ENCODE measurements at regions not wholly inside any gene's neighbourhood (a gene's known extent, or its start where the extent isn't known, plus 50 kb on each side); places are given as distances from the start of the nearest gene placed in this dataset.
A peak's percentile ranks its signal among the peaks of the same experiment; 100 is the strongest.
"Not testable (repeated sequence)": the region's sequence is repeated elsewhere in the genome, so short reads cannot be mapped to it uniquely, and the experiment has no call there.

DNA sequence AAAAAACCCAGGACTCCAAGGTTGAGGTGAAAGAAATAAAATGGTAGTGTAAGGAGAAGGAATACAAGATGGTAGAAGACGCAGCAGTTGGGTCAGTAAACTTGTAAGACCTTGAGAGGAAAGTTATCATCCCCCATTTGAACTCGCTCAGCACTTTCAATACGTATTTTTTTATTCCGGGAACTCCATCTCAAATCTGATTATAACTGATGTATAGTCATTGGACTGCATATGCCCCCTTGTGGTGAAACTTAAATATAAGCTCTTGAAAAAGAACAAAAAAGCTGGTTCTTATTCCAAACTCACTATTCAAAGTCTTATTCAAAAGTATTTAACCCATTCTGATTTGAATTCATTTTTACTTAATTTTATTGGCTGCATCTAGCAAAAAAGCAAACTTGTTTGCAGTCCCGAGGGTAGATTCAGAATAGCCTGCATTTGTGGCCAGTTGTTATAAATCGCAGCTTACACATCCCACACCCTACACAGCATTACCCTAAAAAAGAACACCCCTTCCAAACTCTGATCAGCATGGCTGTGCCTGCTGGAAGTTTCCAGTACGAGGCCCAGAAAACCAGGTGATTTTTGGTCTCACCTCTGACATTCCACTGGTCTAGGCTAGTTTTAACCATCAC, 118.0 kb downstream of the ESM1 start:
- DNase-seq (peak in 2 of 3 donors; percentile 83 to 87), ATAC-seq (ENCODE audit: insufficient read depth, low FRiP score) (no peak)
- no peaks in the 10 kb centered on the region for H3K36me3 ChIP-seq (ENCODE audit: control insufficient read depth in 4 of 4, insufficient read depth in 4 of 4, low read length in 4 of 4)
- peaks cover 0 to 2% (median 0%) of the 10 kb centered on the region in 3 donors for H3K27me3 ChIP-seq (ENCODE audit: control insufficient read depth in 3 of 3, insufficient read depth in 3 of 3, low read length in 2 of 3)
- 27% methylated on average over 7 of the region's 7 CpGs for WGBS, 2 donors
- H3K27ac ChIP-seq (ENCODE audit: low read depth in 1 of 2, low read length in 1 of 2) = no peak overlapping the region
- H3K4me3 ChIP-seq = no peak overlapping the region
- H3K4me1 ChIP-seq (ENCODE audit: control insufficient read depth in 5 of 5, insufficient read depth in 5 of 5, low read length in 5 of 5) = no peaks in the 10 kb centered on the region
- no peaks in the 10 kb centered on the region for H3K9me3 ChIP-seq (ENCODE audit: control insufficient read depth in 4 of 4, insufficient read depth in 3 of 4, low read length in 3 of 4)
- TF ChIP-seq, protein P1, sequence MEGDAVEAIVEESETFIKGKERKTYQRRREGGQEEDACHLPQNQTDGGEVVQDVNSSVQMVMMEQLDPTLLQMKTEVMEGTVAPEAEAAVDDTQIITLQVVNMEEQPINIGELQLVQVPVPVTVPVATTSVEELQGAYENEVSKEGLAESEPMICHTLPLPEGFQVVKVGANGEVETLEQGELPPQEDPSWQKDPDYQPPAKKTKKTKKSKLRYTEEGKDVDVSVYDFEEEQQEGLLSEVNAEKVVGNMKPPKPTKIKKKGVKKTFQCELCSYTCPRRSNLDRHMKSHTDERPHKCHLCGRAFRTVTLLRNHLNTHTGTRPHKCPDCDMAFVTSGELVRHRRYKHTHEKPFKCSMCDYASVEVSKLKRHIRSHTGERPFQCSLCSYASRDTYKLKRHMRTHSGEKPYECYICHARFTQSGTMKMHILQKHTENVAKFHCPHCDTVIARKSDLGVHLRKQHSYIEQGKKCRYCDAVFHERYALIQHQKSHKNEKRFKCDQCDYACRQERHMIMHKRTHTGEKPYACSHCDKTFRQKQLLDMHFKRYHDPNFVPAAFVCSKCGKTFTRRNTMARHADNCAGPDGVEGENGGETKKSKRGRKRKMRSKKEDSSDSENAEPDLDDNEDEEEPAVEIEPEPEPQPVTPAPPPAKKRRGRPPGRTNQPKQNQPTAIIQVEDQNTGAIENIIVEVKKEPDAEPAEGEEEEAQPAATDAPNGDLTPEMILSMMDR (IDR thresholded peaks at IDR 0.05; ENCODE audit: control extremely low read depth, extremely low read depth) = peak; percentile 51
- H3K9ac ChIP-seq (ENCODE audit: insufficient read depth in 1 of 2, low read length in 2 of 2) = no peak overlapping the region

DNA sequence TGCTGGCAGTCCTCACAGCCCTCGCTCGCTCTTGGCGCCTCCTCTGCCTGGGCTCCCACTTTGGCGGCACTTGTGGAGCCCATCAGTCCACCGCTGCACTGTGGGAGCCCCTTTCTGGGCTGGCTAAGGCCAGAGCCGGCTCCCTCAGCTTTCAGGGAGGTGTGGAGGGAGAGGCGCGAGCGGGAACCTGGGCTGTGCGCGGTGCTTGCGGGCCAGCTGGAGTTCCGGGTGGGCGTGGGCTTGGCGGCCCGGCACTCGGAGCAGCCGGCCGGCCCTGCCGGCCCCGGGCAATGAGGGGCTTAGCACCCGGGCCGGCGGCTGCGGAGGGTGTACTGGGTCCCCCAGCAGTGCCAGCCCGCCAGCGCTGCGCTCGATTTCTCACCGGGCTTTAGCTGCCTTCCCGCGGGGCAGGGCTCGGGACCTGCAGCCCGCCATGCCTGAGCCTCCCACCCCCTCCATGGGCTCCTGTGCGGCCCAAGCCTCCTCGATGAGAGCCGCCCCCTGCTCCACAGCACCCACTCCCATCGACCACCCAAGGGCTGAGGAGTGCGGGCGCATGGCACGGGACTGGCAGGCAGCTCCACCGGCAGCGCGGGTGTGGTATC, 120.4 kb downstream of the ESM1 start:
- DNase-seq; H3K27ac ChIP-seq (ENCODE audit: low read depth in 1 of 2, low read length in 1 of 2); H3K4me1 ChIP-seq (ENCODE audit: control insufficient read depth in 5 of 5, insufficient read depth in 5 of 5, low read length in 5 of 5); H3K9ac ChIP-seq (ENCODE audit: insufficient read depth in 1 of 2, low read length in 2 of 2); ATAC-seq (ENCODE audit: insufficient read depth, low FRiP score); H3K27me3 ChIP-seq (ENCODE audit: control insufficient read depth in 3 of 3, insufficient read depth in 3 of 3, low read length in 2 of 3); H3K36me3 ChIP-seq (ENCODE audit: control insufficient read depth in 4 of 4, insufficient read depth in 4 of 4, low read length in 4 of 4); H3K4me3 ChIP-seq; H3K9me3 ChIP-seq (ENCODE audit: control insufficient read depth in 4 of 4, insufficient read depth in 3 of 4, low read length in 3 of 4): not testable (repeated sequence)
- 94% methylated on average over 40 to 44 of the region's 44 CpGs for WGBS, 2 donors

DNA sequence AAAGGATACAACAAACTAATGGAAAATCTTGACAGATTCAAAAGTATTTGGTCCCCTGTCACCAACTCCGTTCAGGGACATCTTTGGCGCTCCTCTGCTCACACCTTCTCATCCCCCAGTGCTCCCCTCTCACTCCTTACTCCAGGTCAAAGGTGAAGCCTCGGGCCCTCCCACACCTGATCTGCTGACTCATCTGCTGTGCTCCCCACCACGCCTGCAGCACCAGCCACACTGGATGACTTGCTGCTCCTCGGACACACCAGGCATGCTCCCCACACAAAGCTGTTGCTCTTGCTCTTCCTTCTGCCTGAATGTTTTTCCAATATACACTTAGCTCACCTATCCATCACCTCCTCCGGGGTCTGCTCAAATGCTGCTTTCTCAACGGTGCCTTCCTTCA, 123.4 kb downstream of the ESM1 start:
- 73 to 75% methylated on average over 7 of the region's 7 CpGs for WGBS, 2 donors
- H3K9me3 ChIP-seq (ENCODE audit: control insufficient read depth in 4 of 4, insufficient read depth in 3 of 4, low read length in 3 of 4) = peaks cover 0 to 5% (median 2%) of the 10 kb centered on the region in 4 donors
- H3K27ac ChIP-seq (ENCODE audit: low read depth in 1 of 2, low read length in 1 of 2) = no peak overlapping the region
- H3K36me3 ChIP-seq (ENCODE audit: control insufficient read depth in 4 of 4, insufficient read depth in 4 of 4, low read length in 4 of 4) = no peaks in the 10 kb centered on the region
- peaks cover 0 to 5% (median 0%) of the 10 kb centered on the region in 5 donors for H3K4me1 ChIP-seq (ENCODE audit: control insufficient read depth in 5 of 5, insufficient read depth in 5 of 5, low read length in 5 of 5)
- TF ChIP-seq, protein P1 (IDR thresholded peaks at IDR 0.05; ENCODE audit: control extremely low read depth, extremely low read depth) = no peak
- DNase-seq (no peak), ATAC-seq (ENCODE audit: insufficient read depth, low FRiP score) (no peak)
- no peak overlapping the region for H3K4me3 ChIP-seq
- peaks cover 0 to 2% (median 0%) of the 10 kb centered on the region in 3 donors for H3K27me3 ChIP-seq (ENCODE audit: control insufficient read depth in 3 of 3, insufficient read depth in 3 of 3, low read length in 2 of 3)
- H3K9ac ChIP-seq (ENCODE audit: insufficient read depth in 1 of 2, low read length in 2 of 2) = no peak overlapping the region

DNA sequence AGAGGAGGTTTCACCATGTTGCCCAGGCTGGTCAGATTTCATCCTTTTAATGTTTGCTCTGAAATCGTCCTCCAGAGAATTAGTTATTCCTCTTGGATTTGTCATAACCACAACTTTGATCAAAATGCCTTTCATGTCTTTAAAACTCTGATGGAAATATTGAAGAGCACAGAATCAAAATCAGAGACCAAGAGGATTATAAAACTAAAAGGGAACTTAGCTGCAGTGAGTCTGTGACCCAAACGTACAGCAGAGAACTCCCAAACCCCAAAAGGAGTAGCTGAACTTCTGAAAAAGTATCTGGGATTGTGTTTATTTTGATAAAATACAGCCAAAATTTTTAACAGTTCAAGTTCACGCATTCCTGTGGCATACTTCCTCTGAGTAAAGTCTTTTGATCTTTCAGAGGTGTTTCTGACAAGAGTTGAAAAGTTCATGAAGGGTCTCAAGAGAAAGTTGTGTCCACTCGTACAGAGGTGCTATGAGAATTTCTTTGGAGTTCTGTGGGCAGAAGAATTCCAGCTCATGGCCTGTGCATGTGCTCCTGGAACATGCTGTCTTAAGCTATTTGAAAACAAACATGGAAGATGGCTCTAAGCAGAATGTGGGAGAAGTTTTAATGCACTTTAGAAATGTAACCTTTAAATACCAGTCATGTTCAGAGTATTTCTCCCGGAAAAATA, 124.0 kb downstream of the ESM1 start:
- H3K9ac ChIP-seq (ENCODE audit: insufficient read depth in 1 of 2, low read length in 2 of 2) = no peak overlapping the region
- peaks cover 0 to 5% (median 0%) of the 10 kb centered on the region in 5 donors for H3K4me1 ChIP-seq (ENCODE audit: control insufficient read depth in 5 of 5, insufficient read depth in 5 of 5, low read length in 5 of 5)
- no peak for ATAC-seq (ENCODE audit: insufficient read depth, low FRiP score)
- peak in 1 of 3 donors; percentile 43 for DNase-seq
- H3K4me3 ChIP-seq = no peak overlapping the region
- peaks cover 0 to 6% (median 3%) of the 10 kb centered on the region in 4 donors for H3K9me3 ChIP-seq (ENCODE audit: control insufficient read depth in 4 of 4, insufficient read depth in 3 of 4, low read length in 3 of 4)
- H3K27ac ChIP-seq (ENCODE audit: low read depth in 1 of 2, low read length in 1 of 2) = no peak overlapping the region
- H3K27me3 ChIP-seq (ENCODE audit: control insufficient read depth in 3 of 3, insufficient read depth in 3 of 3, low read length in 2 of 3) = peaks cover 0 to 2% (median 0%) of the 10 kb centered on the region in 3 donors
- TF ChIP-seq, protein P1 (IDR thresholded peaks at IDR 0.05; ENCODE audit: control extremely low read depth, extremely low read depth) = no peak
- H3K36me3 ChIP-seq (ENCODE audit: control insufficient read depth in 4 of 4, insufficient read depth in 4 of 4, low read length in 4 of 4) = no peaks in the 10 kb centered on the region
- 52 to 70% methylated on average over 5 of the region's 5 CpGs for WGBS, 2 donors

Measured in lung (tissue), 11 donors.